GM12891 (cell line): ENCODE measurements at regions not wholly inside any gene's neighbourhood (a gene's known extent, or its start where the extent isn't known, plus 50 kb on each side); places are given as distances from the start of the nearest gene placed in this dataset.

Source experiments
- PAX5 ChIP-seq: IDR thresholded peaks from 2 replicates; pipeline ENCODE4 v1.6.1; 2011; ENCODE audit warnings: low read length, moderate library complexity, mild to moderate bottlenecking; ENCODE audit not compliant: insufficient read depth, severe bottlenecking
- POLR2A ChIP-seq: IDR thresholded peaks from 2 replicates; pipeline ENCODE4 v1.6.1; 2011; ENCODE audit warnings: low read depth, low read length, control low read depth
- POLR2AphosphoS5 ChIP-seq: IDR thresholded peaks from 2 replicates; pipeline ENCODE4 v1.6.1; 2011; ENCODE audit warnings: low read depth, low read length, control low read depth
- POU2F2 ChIP-seq: IDR thresholded peaks from 2 replicates; pipeline ENCODE4 v1.6.1; 2011; ENCODE audit warnings: low read depth, mild to moderate bottlenecking, control low read depth, low read length, moderate library complexity
- SPI1 ChIP-seq: IDR thresholded peaks from 2 replicates; pipeline ENCODE4 v1.6.1; 2011; ENCODE audit warnings: low read depth, low read length, control low read depth
- TAF1 ChIP-seq: IDR thresholded peaks from 2 replicates; pipeline ENCODE4 v1.6.1; 2011; ENCODE audit warnings: low read depth, low read length, control low read depth

- TF ChIP-seq POLR2AphosphoS5 (no peak), POLR2A (no peak), TAF1 (no peak), POU2F2 (no peak), SPI1 (no peak), PAX5 (no peak)
Measured at GRCh38 chr3:105083945-105084344, 282.8 kb upstream of the ALCAM start.
